NCI-H146 treated with DMSO at 0.1 percent for 48 hours (cell line): ENCODE measurements at regions not wholly inside any gene's neighbourhood (a gene's known extent, or its start where the extent isn't known, plus 50 kb on each side); places are given as distances from the start of the nearest gene placed in this dataset.

Experiments
- DNase-seq: peaks from one replicate; lab custom pipeline; 2025; ENCODE audit not compliant: unreplicated experiment; lab: John Stamatoyannopoulos, UW

DNA sequence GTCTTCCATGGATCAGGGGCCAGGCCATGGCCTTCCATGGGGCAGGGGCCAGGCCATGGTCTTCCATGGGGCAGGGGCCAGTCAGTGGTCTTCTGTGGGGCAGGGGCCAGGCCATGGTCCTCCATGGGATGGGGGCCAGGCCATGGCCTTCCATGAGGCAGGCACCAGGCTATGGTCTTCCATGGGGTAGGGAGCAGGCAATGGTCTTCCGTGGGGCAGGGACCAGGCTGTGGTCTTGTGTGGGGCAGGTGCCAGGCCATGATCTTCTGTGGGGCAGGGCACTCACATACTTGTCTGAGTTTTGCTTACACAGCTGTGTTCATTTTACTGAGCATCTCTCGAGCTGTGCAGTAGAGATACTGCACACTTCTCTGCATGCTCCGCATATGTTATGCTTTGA lies 57.3 kb upstream of the THBS2 start:
- DNase-seq = no peak
